H1 (cell line): ENCODE measurements at regions not wholly inside any gene's neighbourhood (a gene's known extent, or its start where the extent isn't known, plus 50 kb on each side); places are given as distances from the start of the nearest gene placed in this dataset.

Experiments
- CTCF ChIA-PET: fragments of 300-600 bp; sonication (Branson Sonifier 250); formaldehyde crosslinking; loops from one replicate; lab custom pipeline; 2021; ENCODE audit not compliant: partially characterized antibody; lab: Charles Lee
- POLR2A ChIA-PET: fragments of 300-600 bp; sonication (Branson Sonifier 250); formaldehyde crosslinking; loops from one replicate; lab custom pipeline; 2021; ENCODE audit warnings: inconsistent platforms; ENCODE audit not compliant: partially characterized antibody; lab: Charles Lee
- DNase-seq, 2 experiments: peaks; one replicate each; pipeline versions ENCODE4 v3.0.0 to v3.0.0-alpha.2; 2010 to 2022; ENCODE audit warnings: low spot score in 2 of 2, low read depth in 1 of 2, mixed read lengths in 1 of 2
- FAIRE-seq: peaks from 2 replicates; lab custom pipeline; 2011; peaks lifted over from hg19 to GRCh38; lab: Jason Lieb, UNC
- H2AFZ ChIP-seq: 2 replicates; pipeline ENCODE4 v1.8.1; 2012; ENCODE audit warnings: low read length, inconsistent platforms
- H2AK5ac ChIP-seq: 2 replicates; pipeline ENCODE4 v1.6.1; 2013; ENCODE audit warnings: low read depth, low read length
- H2BK120ac ChIP-seq: replicated peaks from 2 replicates; pipeline ENCODE3; 2013; ENCODE audit warnings: low read depth, low read length, inconsistent platforms
- H2BK12ac ChIP-seq: 2 replicates; pipeline ENCODE4 v1.6.1; 2013; ENCODE audit warnings: low read depth, low read length
- H2BK15ac ChIP-seq: 2 replicates; pipeline ENCODE4 v1.6.1; 2013; ENCODE audit warnings: low read length
- H2BK20ac ChIP-seq: 2 replicates; pipeline ENCODE4 v1.6.1; 2013; ENCODE audit warnings: low read length
- H2BK5ac ChIP-seq: 2 replicates; pipeline ENCODE4 v1.6.1; 2013; ENCODE audit warnings: low read depth, low read length
- H3K14ac ChIP-seq: 2 replicates; pipeline ENCODE4 v1.6.1; 2013; ENCODE audit warnings: inconsistent platforms; ENCODE audit not compliant: insufficient read length
- H3K18ac ChIP-seq: 2 replicates; pipeline ENCODE4 v1.6.1; 2013; ENCODE audit warnings: low read length; ENCODE audit errors: extremely low read depth
- H3K23ac ChIP-seq: 2 replicates; pipeline ENCODE4 v1.6.1; 2013; ENCODE audit warnings: inconsistent platforms; ENCODE audit not compliant: insufficient read length
- H3K23me2 ChIP-seq: 2 replicates; pipeline ENCODE4 v1.6.1; 2013; ENCODE audit warnings: low read depth, low read length
- H3K27ac ChIP-seq: 2 replicates; pipeline ENCODE4 v1.6.1; 2011; ENCODE audit warnings: low read depth, low read length, inconsistent platforms
- H3K27me3 ChIP-seq, 4 experiments: replicated peaks in 1 of 4; 1 replicate in 1 of 4; 2 replicates in 3 of 4; pipeline versions ENCODE4 v1.6.1 to v1.8.1; 2011 to 2013; ENCODE audit warnings: low read length in 3 of 4, mild to moderate bottlenecking in 3 of 4, inconsistent platforms in 2 of 4, mixed read lengths in 2 of 4, moderate library complexity in 1 of 4; ENCODE audit not compliant: control insufficient read depth in 3 of 4, insufficient read depth in 3 of 4; ENCODE audit errors: extremely low read depth in 1 of 4
- H3K36me3 ChIP-seq, 4 experiments: 2 replicates each; pipeline versions ENCODE4 v1.6.1 to v1.8.1; 2011 to 2013; ENCODE audit warnings: mild to moderate bottlenecking in 4 of 4, low read length in 3 of 4, moderate library complexity in 2 of 4, control low read depth in 1 of 4, inconsistent platforms in 1 of 4; ENCODE audit not compliant: insufficient read depth in 4 of 4, control insufficient read depth in 2 of 4
- H3K4ac ChIP-seq: replicated peaks from 2 replicates; pipeline ENCODE3; 2013; ENCODE audit warnings: low read length, low read depth, mixed read lengths, inconsistent platforms; ENCODE audit not compliant: insufficient read length
- H3K4me1 ChIP-seq, 4 experiments: replicated peaks in 1 of 4; 1 replicate in 1 of 4; 2 replicates in 3 of 4; pipeline versions ENCODE4 v1.6.1 to v1.8.1; 2011 to 2013; ENCODE audit warnings: low read length in 3 of 4, inconsistent platforms in 2 of 4, mixed read lengths in 1 of 4; ENCODE audit not compliant: insufficient read depth in 4 of 4, control insufficient read depth in 3 of 4
- H3K4me2 ChIP-seq, 2 experiments: 2 replicates each; pipeline versions ENCODE4 v1.6.1 to v1.8.1; 2011 to 2013; ENCODE audit warnings: low read depth in 2 of 2, low read length in 2 of 2, control low read depth in 1 of 2, inconsistent platforms in 1 of 2, mild to moderate bottlenecking in 1 of 2; ENCODE audit not compliant: insufficient read depth in 1 of 2
- H3K4me3 ChIP-seq, 4 experiments: fragments of 200-600, 300-600 bp in 1 of 4; sonication (generic), shearing (Covaris generic), sonication (Bioruptor Twin) in 1 of 4; 2 replicates each; pipeline versions ENCODE4 v1.5.1 to v1.8.1; 2011 to 2016; ENCODE audit warnings: low read length in 4 of 4, low read depth in 3 of 4, control low read depth in 2 of 4, inconsistent platforms in 2 of 4, mild to moderate bottlenecking in 2 of 4, mixed read lengths in 1 of 4, moderate library complexity in 1 of 4; ENCODE audit not compliant: insufficient read depth in 2 of 4; ENCODE audit errors: extremely low read depth in 1 of 4
- H3K56ac ChIP-seq: replicated peaks from 2 replicates; pipeline ENCODE3; 2013; ENCODE audit warnings: low read depth, mild to moderate bottlenecking, mixed read lengths, low read length, inconsistent platforms; ENCODE audit not compliant: insufficient read length
- H3K79me1 ChIP-seq: 2 replicates; pipeline ENCODE4 v1.6.1; 2013; ENCODE audit warnings: low read depth, low read length, control low read depth
- H3K79me2 ChIP-seq, 2 experiments: 2 replicates each; pipeline versions ENCODE4 v1.6.1 to v1.8.1; 2012 to 2013; ENCODE audit warnings: low read length in 2 of 2, mild to moderate bottlenecking in 2 of 2, inconsistent platforms in 1 of 2; ENCODE audit not compliant: insufficient read depth in 2 of 2, control insufficient read depth in 1 of 2
- H3K9ac ChIP-seq, 4 experiments: replicated peaks in 1 of 4; 1 replicate in 1 of 4; 2 replicates in 3 of 4; pipeline versions ENCODE4 v1.6.1 to v1.8.1; 2011 to 2013; ENCODE audit warnings: low read depth in 3 of 4, low read length in 3 of 4, control low read depth in 2 of 4, mild to moderate bottlenecking in 2 of 4, moderate library complexity in 2 of 4, inconsistent platforms in 1 of 4; ENCODE audit errors: extremely low read depth in 1 of 4
- H3K9me3 ChIP-seq, 2 experiments: 2 replicates each; pipeline versions ENCODE4 v1.6.1 to v1.8.1; 2012 to 2013; ENCODE audit warnings: mild to moderate bottlenecking in 2 of 2, moderate library complexity in 2 of 2, control low read depth in 1 of 2, inconsistent platforms in 1 of 2, low read depth in 1 of 2, low read length in 1 of 2, mixed read lengths in 1 of 2; ENCODE audit not compliant: insufficient read depth in 2 of 2
- H4K20me1 ChIP-seq, 2 experiments: replicated peaks in 1 of 2; 2 replicates each; pipeline versions ENCODE3 to v1.8.1; 2011 to 2013; ENCODE audit warnings: inconsistent platforms in 2 of 2, low read length in 2 of 2, mild to moderate bottlenecking in 1 of 2; ENCODE audit not compliant: insufficient read depth in 2 of 2, control insufficient read depth in 1 of 2
- H4K5ac ChIP-seq: 2 replicates; pipeline ENCODE4 v1.6.1; 2013; ENCODE audit warnings: low read length, low read depth, mixed read lengths, inconsistent platforms; ENCODE audit not compliant: insufficient read length
- H4K8ac ChIP-seq: 2 replicates; pipeline ENCODE4 v1.8.0; 2013; ENCODE audit warnings: mild to moderate bottlenecking, moderate library complexity, low read length, inconsistent platforms; ENCODE audit not compliant: insufficient read depth; ENCODE audit errors: extremely low read depth
- H4K91ac ChIP-seq: replicated peaks from 2 replicates; pipeline ENCODE3; 2013; ENCODE audit warnings: low read length, mixed read lengths, inconsistent platforms; ENCODE audit not compliant: insufficient read length
- CEBPB ChIP-seq: IDR thresholded peaks from 2 replicates; pipeline ENCODE4 v1.6.1; 2012; ENCODE audit warnings: low read depth, low read length
- E2F6 ChIP-seq: IDR thresholded peaks from 2 replicates; pipeline ENCODE4 v1.6.1; 2012; ENCODE audit warnings: inconsistent platforms
- SRF ChIP-seq: IDR thresholded peaks from 2 replicates; pipeline ENCODE4 v1.6.1; 2011; ENCODE audit warnings: mild to moderate bottlenecking, low read depth, low read length, moderate library complexity
- SUZ12 ChIP-seq: fragments of 200-600 bp; sonication (generic); IDR thresholded peaks from 2 replicates; pipeline ENCODE4 v1.6.1; 2012; ENCODE audit warnings: mild to moderate bottlenecking, inconsistent platforms, low read length, moderate library complexity, mixed read lengths
- TCF12 ChIP-seq: IDR thresholded peaks from 2 replicates; pipeline ENCODE4 v1.6.1; 2011; ENCODE audit warnings: low read depth, mild to moderate bottlenecking, low read length
- WGBS, 2 experiments: shearing (Covaris generic) in 1 of 2; methylation state at CpG; one replicate each; pipeline versions ENCODE4 v1.1.6 to v1.1.7; 2013 to 2015; ENCODE audit warnings: low lambda C conversion rate in 2 of 2, mixed read lengths in 2 of 2, inconsistent platforms in 1 of 2, low coverage in 1 of 2, missing lambda C conversion rate in 1 of 2; ENCODE audit not compliant: insufficient replicate concordance in 2 of 2, insufficient coverage in 1 of 2, insufficient read length in 1 of 2; ENCODE audit errors: extremely low coverage in 1 of 2, missing lambda C conversion rate in 1 of 2; 5-methylcytosine and 5-hydroxymethylcytosine counted together

GRCh38 chr3:148591525-148591924 is 106.2 kb upstream of the AGTR1 start:
- Histone ChIP-seq H3K4ac (no peak overlapping the region), H3K4me1 (no peaks in the 10 kb centered on the region), H3K23me2 (no peaks in the 10 kb centered on the region), H2BK20ac (no peak overlapping the region), H2BK15ac (no peak overlapping the region), H3K14ac (no peak overlapping the region), H3K9me3 (no peaks in the 10 kb centered on the region), H2BK120ac (no peak overlapping the region), H3K4me2 (no peak overlapping the region), H3K23ac (no peak overlapping the region), H4K8ac (no peak overlapping the region), H4K91ac (no peak overlapping the region), H3K79me2 (no peaks in the 10 kb centered on the region), H3K9ac (no peak overlapping the region), H2BK5ac (no peak overlapping the region), H2AK5ac (no peak overlapping the region), H4K5ac (no peak overlapping the region), H3K36me3 (no peaks in the 10 kb centered on the region), H3K56ac (no peak overlapping the region), H3K79me1 (no peaks in the 10 kb centered on the region), H2AFZ (no peak overlapping the region), H4K20me1 (no peaks in the 10 kb centered on the region), H3K4me3 (no peak overlapping the region), H3K27me3 (no peaks in the 10 kb centered on the region), H3K18ac (no peak overlapping the region), H3K27ac (no peak overlapping the region), H2BK12ac (no peak overlapping the region)
- DNase-seq: no peak
- WGBS, 2 experiments: 95% methylated on average over 3 of the region's 3 CpGs; no CpG with 5 or more reads in 1 of the 2 experiments
- ChIA-PET CTCF (interaction anchor here (0.6 kb wide), 1 partner anchor 1372 kb away, joined by 4 read pairs; no protein-coding TSS in a partner anchor), POLR2A (no interaction called here)
- no peak for FAIRE-seq
- TF ChIP-seq SUZ12 (no peak), SRF (no peak), TCF12 (no peak), CEBPB (no peak), E2F6 (no peak)
